Right kidney (tissue), 1 donor: ENCODE measurements at regions not wholly inside any gene's neighbourhood (a gene's known extent, or its start where the extent isn't known, plus 50 kb on each side); places are given as distances from the start of the nearest gene placed in this dataset.
"Not testable (repeated sequence)": the region's sequence is repeated elsewhere in the genome, so short reads cannot be mapped to it uniquely, and the experiment has no call there.

Experiments
- DNase-seq: peaks from one replicate; pipeline ENCODE4 v3.0.0-alpha.2; 2016

DNA sequence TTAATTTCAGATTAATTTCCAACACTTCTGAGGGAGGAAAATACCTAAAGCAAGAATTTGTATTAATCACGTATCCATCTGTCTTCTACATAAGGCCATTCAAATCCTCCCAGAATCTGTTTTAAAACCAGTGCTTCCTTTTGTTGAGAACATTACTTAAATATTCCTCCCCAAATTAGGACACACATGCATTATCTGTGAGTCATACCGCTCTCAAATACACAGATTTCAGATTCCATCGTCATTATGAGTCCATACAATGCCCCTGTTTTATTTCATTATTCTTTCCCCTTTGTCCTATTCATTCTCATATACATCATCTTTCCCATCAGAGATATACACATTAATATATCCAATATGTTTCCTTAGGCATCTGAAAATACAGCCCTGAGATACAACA, 57.3 kb upstream of the PRSS12 start:
- DNase-seq = no peak

DNA sequence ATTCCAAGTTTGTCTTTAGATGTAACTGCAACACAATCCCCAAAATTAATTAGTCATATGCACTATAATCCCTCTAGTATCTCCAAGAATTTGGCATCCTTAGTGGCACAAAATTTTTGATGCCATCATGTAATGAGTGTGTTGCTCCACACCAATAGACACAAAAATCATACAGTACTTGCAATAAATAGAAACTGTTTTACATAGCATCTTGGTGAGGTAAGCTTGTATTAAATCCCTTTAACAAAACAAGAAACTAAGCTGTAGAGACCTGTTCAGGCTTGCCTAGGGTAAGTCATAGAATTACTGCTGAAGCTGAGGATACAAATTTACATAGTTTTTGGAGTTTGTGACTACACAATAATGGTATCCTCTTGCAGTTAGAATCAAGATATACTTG, 64.5 kb upstream of the PRSS12 start:
- no peak for DNase-seq

DNA sequence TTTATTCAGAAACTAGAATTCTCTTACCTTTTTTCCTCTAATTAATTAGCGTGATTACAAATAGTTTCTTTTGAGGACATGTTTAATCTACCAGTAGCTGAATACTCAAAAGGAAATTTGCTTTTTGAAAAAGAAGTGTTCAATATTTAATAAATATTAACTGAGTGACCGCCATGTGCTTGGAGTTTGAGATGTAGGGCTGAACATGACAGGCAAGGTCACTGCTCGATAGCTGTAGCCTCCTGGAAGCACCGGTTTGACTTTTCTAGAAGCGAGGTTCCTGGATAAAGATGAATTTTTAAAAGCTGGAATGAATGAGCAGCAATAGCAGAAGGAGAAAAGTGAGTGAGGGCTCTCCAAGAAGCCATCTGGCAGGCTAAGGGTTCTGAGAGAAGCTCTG, 65.0 kb upstream of the PRSS12 start:
- not testable (repeated sequence) for DNase-seq

DNA sequence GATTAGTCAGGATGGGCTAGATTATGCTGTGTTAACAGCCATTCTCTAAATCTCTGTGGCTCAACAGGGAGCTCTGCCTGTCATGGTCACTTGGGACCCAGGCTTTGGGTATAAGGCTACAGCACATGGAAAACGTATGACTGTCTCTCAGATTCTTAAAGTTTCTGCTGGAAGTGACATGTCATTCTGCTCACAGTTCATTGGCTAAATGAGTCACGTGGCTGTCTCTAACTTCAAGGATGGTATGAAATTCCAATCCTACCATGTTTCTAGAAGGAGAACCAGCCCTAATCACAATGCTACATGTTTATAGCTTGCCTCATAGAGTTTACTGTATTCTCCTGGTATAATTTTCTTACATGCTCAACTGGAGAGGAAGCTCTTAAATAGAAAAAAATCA, 65.6 kb upstream of the PRSS12 start:
- not testable (repeated sequence) for DNase-seq

DNA sequence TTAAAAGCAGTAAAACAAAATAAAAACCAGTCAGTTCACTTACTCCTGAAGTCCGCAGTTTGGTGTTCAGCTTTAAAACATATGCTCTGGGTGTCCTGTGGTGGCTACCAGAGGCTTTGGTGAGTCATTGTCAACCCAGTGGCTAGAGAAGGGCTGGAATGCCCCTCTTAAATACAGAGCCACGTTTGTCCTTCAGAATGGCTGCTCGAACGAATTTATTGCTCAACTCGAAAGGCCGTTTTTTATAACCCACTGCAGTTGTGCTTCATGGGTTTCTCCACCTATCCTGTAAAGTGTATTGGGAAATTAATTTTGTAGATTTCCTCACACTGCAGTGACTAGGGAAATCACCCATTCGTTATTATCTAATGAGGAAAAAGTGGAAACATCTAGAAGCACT, 66.8 kb upstream of the PRSS12 start:
- not testable (repeated sequence) for DNase-seq

DNA sequence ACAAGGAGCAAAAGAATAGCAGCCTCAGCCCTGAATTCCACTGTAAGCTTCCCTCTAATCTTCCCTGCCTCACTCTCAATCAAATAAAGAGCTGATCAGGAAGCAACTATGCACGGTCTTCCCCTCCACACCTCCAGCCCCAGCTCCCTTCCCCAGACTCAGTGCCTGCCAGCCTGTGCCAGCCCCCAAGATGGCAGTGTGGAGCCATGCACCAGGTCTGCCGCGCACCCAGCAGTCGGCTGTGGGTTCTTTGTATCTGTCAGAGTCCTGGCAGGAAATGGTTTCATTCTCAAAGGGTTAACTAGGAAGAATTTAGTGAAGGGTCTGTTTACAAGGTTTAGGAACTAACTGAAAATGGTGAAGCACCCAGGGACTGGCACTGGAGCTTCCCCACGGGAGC, 71.3 kb upstream of the PRSS12 start:
- peak; percentile 4 for DNase-seq

DNA sequence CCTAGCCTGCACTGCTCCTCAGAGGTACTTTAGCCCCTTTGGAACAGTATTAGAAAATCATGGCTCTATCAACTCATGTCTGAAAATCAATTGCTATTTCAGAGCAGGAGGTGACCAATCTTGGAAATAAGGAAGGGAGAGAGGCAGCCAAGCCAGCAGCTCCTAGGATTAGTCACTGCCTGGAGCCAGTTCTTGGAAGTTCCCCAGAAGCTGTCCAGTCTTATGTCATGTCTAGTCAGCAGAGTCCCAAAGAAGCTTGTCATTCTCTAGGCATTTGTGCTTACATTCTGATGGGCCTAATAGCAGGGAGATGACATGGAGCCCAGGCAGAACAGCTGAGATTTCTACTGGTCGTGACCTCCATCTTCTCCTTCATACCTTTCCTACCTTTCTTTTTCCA, 76.1 kb upstream of the PRSS12 start:
- DNase-seq = not testable (repeated sequence)

DNA sequence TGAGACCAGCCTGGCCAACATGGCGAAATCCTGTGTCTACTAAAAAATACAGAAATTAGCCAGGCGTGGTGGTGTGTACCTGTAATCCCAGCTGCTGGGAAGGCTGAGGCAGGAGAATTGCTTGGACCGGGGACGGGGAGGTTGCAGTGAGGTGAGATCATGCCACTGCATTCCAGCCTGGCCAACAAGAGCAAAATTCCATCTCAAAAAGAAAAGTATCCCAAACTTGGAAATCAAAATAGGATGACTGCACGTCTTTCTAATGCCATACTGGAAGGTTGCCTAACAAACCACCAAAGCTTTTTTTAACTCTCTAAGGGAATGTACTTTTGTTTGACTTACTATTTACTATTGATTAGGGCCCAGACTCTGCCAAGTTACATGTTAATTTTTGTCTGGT, 79.6 kb upstream of the PRSS12 start:
- not testable (repeated sequence) for DNase-seq

DNA sequence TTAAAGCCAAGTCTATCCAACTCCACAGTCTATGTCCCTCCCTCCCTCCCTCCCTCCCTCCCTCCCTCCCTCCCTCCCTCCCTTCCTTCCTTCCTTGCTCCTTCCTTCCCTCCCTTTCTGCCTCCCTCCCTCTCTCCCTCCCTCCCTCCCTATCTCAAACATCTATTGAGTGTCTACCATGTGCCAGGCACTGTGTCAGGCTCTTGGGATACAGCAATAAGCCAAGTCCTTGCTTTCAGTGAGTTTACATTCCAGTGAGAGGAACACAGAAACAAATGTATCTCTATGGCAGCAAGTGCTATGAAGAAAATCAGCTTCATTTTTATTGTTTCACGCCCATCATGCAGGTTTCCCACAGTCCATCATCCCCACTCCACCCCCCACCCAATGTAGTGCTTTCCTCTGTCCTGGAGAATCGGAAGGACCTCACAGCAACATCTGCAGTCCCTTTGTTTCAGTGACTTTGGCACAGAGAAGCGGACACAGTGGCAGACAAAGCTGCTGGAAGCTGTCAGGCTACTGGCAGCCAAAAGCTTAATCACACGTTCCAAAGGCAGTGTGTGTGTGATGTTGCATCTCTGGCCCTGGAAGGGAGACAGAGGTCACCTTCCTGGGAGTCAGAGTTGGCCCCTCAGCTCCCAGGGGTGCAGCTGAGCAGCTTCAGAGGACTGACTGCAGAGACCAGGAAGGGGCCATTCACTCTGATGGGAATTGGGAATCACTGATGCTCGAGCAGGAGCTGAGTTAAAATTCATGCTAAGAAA, 81.0 kb upstream of the PRSS12 start:
- DNase-seq = not testable (repeated sequence)

DNA sequence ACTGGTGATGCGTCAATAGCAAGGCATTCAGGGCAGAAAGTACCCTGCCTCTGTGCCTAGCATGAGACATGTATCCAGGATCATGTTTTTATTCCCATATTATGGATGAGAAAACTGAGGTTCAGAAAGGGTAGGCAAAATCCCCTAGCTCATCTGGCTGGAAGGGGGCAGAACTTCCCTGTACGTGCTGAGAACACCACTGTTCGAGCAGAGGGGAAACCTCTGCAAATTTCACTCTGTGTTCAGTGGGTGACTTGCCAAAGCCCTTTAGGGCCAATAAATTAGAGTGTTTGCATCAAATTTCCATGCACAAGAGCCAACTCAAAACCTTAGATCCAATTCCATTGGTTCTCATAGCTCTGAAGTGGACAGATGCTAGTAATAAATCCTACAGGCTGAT, 82.6 kb upstream of the PRSS12 start:
- not testable (repeated sequence) for DNase-seq

DNA sequence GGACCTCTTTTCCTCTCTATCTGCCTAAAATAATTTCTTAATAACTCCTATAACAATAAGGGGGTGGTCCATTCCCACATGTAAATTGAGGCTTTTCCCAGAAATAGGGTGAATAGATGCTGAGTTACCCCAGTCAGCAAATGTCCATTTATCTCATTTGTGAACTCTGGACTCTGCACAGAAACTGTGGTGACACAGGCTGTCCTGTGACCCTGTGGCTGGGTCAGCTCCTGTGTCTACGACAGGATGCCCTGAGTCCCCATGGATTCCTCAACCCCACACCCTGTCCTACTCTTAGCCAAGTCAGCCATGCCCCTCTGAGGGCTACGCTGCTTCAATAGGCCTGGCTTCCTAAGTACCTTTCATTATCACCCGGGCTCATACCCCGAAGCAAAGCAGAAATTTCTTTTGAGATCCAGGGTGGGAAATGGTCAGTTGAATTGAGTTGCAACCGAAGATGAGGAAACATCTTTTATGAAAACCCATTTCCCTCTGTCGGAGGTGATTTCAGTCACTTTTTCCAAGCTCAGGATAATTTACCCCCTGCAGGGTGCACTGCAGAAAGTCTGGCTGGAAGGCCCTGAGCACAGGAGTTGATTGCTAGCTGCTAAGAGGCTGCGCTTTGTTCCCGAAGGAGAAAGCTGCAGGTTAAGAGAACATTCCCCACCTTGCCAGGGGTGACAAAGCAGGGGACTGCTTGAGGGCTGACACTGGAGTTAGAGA, 89.5 kb upstream of the PRSS12 start:
- not testable (repeated sequence) for DNase-seq

DNA sequence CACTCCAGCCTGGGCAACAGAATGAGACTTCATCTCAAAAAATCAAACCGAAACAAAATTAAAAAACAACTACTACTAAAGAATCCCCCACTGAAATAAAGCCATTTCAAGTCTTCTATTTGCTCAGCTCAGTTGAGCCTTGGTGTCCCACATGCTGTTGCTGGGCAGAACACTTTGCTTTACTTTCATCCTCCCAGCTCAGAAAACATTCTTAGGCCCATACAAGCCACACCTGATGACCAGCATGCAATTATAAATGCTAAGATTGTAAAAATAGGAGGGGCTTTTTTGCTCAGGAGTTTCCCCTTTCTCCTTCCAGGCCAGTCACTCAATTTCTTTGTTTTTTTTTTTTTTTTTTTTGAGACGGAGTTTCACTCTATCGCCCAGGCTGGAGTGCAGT, 94.6 kb upstream of the PRSS12 start:
- not testable (repeated sequence) for DNase-seq

DNA sequence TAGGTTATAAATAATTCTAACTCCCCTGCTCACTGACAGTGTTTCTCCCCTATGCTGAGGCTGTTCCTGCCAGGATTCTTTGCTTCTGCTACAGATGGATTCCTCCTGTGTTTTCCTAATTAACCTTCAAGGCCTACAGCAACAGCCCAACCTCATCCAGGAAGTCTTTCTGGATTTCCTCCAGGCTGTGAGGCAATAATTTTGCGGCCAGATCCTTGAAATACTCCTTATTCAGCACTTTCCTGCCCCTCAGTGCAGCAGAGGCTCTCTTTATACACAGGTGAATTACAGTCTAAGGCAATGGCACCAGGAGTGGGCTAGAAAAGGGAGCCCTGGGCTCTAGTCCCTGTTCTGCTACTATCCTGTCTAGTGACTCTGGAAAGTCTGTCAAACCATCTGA, 102.1 kb upstream of the PRSS12 start:
- DNase-seq = not testable (repeated sequence)

DNA sequence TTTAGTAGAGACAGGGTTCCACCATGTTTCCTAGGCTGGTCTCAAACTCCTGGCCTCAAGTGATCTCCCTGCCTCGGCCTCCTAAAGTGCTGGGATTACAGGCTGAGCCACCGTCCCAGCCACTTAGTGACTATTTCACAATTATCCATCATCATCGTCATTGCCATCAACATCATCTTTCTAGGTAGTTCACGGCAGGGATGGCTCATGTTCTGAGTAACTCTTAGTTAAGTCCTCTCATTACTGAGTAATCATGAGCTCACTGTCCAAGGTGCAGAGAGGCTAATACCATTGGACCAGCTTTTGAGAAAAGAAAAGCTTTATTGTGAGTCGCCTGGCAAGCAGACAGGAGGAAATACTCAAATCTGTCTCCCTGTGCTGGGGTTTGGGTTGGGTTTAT, 108.6 kb upstream of the PRSS12 start:
- DNase-seq = not testable (repeated sequence)

DNA sequence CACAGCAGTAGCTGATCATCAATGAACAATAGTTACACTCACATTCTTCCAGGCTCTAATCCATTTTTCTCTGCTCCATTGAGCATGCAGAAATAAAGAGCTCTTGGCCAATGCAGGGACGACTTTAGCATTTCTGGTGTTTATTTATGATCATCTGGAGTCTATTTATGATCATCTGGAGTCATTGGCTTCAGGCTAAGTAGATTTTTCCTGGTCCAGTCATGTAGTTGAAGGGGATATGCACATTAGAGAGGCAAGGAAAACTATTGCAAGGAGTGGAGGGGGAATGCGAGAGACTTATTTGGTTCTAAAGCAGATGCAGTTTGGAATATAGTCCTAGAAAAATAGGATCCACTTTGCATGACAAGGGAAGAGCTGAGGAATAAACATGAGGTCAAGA, 113.0 kb upstream of the PRSS12 start:
- not testable (repeated sequence) for DNase-seq

DNA sequence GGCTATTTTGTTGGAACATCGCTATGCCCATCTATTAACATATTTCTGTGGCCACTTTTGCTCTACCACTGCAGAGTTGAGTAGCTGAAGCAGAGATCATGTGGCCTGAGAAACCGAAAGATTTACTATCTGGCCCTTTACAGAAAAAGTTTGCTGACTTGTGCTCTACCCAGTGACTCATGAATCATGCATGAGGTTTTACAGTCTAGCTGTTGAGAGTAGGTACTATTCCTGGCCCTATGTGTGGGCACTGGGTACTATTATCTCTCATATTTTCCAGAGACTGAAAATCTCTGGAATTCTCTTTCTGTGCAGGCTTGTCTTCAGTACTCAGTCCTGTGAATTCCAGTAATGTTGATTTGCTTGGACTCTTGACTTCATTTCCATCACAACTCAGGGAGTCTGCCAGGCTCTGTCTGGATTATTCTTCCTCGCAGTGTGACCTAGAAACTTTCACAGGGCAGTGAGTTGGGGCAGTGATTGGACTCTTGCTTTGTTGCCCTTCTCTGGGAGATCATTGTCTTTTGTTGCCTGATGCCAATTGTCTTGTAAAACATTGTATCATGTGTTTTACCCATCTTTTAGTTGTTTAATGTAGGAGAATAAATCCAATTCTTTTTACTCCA, 121.3 kb upstream of the PRSS12 start:
- not testable (repeated sequence) for DNase-seq

DNA sequence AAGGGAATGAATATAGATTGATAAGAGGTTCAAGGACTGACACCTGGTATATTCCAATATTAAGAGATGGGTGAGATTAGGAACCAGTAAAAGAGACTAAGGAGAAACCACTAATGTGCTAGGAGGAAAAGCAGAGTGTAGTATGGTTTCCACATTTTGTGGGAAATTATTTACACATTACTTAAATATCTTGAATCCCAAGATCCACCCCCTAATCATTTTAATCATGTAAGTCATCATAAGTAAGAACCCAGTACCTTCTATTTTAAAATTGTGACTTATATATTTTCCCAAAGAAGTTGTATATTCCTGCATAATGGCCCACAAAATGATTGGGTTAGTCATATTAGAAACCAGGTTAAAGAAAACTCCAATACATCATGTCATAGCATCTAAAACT, 122.0 kb upstream of the PRSS12 start:
- DNase-seq = not testable (repeated sequence)

DNA sequence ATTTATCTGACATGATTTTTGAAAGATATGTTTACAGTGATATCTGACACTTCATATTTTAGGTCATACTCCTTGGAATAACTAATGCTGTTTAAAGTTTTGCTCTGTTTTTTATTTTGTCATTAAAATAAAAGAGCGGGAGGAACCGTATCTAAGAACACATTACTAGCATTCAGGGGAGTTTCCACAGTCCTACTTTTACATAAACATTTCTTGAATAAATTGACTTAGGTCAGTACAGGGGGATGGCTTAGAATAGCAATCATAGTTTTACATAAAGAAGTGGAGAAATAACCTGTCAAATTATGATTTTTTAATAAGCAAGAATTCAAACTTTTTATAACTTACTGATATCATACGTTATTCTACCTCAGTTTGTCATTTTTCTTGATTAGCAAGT, 123.1 kb upstream of the PRSS12 start:
- DNase-seq = not testable (repeated sequence)

DNA sequence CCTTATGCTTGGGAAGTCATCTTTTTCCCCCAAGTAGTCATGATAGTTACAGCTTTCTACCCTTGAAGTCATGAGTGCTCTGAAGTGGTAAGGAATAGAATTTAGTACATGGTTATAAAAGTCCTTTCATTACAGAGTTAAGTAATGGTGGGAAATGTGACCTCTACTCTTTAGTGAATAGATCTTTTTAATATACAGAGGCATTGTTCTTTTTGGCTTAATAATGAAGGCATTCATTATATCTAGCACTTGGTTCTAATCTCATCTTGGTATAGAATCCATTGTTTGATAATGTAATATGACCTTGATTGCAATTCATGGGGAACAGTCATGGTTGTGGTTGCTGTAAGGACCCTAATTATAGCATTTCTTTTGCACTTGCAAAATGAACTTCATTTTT, 125.0 kb upstream of the PRSS12 start:
- not testable (repeated sequence) for DNase-seq

DNA sequence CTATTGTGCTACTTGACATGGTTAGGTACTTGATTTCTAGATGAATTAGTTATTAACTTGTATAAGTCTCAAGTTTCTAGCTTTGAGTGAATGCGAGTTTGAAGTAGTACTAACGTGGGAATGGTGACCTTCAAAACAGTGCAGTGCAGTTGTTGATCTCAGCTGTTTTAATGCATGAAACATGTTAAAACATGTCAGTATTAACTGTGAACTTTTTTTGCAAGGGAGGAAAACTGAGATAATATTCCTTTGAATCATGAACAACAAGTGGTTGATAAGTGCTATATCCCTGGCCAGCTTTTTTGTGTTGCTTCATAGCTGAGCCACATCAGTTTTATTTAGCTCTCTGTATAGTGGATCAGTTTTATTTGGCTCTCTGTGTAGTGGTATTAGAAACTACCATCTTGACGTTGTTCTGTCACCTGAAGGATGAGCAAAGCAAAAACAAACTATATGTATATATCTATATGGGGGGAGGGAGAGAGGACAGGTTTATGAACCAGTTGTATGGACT, 133.1 kb upstream of the PRSS12 start:
- not testable (repeated sequence) for DNase-seq

DNA sequence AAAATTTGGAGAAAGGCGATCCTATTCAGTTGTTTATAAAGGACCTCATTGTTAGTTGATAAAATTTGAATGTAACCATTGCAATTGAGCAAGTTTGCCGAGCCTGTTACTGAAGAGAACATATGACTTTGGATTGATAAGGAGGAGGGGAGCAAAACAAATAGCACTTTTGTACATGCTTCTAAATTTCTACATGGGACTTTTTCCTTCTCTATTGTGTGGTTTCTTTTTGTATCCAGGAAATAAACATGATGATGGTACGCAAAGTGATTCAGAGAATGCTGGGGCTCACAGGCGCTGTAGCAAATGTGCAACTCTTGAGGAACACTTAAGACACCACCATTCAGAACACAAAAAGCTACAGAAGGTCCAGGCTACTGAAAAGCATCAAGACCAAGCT, 140.2 kb upstream of the PRSS12 start:
- not testable (repeated sequence) for DNase-seq

DNA sequence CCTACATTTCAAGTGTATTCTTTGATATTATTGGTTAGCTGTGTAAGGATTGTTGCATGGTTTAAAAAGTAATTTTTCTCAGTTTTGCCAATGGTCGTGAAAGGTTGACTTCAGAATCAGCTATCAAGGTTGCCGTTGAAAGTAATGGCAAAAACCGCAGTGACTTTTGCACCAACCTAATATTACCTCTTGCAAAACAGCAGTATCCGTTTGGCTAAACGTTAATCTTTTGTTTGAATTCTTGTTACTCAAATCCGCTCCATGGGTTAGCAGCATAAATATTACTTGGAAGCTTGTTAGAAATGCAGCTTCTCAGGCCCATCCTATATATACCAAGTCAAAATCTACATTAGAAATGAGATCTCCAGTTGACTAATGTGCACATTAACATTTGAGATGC, 141.6 kb upstream of the PRSS12 start:
- DNase-seq = not testable (repeated sequence)

DNA sequence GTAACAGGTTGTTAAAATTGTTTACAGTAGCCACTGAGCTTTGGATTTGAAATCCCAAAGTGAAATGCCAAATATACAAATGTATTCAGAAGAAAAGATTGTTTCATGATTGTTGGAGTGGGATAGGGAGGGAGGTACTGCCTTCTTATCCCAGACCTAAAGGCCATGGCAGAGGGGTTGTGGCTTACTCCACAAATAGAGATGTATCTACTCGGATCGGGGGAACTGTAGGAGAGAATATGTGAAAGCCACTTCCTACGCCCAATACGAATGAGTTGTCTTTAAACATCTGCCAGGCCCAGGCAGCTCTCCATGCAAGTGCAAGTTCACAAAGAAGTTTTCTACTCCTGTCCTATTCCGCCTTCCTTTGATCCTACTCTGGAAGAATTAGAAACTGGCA, 150.2 kb upstream of the PRSS12 start:
- not testable (repeated sequence) for DNase-seq
